T-cell (primary cell): ENCODE measurements at regions not wholly inside any gene's neighbourhood (a gene's known extent, or its start where the extent isn't known, plus 50 kb on each side); places are given as distances from the start of the nearest gene placed in this dataset.

Source experiments
- ATAC-seq, 4 experiments: fragments of 200-7000 bp in 3 of 4; fragments of 150-1000 bp in 1 of 4; cut with Tn5 transposase; replicated peaks in 1 of 4; 1 replicate in 3 of 4; 2 replicates in 1 of 4; pipeline ENCODE4 v1.10.0; 2021; ENCODE audit warnings: moderate library complexity in 3 of 4, mild to moderate bottlenecking in 2 of 4, moderate number of reproducible peaks in 1 of 4
- CTCF ChIA-PET, 2 donors: fragments of 300-600 bp; sonication (Branson Sonifier 250); formaldehyde crosslinking; loops; one replicate each; lab custom pipeline; 2022; ENCODE audit warnings: antibody characterized with exemption in 2 of 2; lab: Charles Lee
- POLR2A ChIA-PET, 2 donors: fragments of 300-600 bp; sonication (Branson Sonifier 250); formaldehyde crosslinking; loops; one replicate each; lab custom pipeline; 2022; ENCODE audit warnings: antibody characterized with exemption in 2 of 2; lab: Charles Lee
- DNase-seq, 35 experiments: peaks; one replicate each; pipeline versions ENCODE4 v3.0.0 to v3.0.0-alpha.2; 2013 to 2023
- H3K27ac ChIP-seq: one replicate; pipeline ENCODE4 v1.5.1; 2013; ENCODE audit warnings: low read length
- H3K27me3 ChIP-seq, 2 experiments: replicated peaks in 1 of 2; 1 replicate in 1 of 2; 2 replicates in 1 of 2; pipeline versions ENCODE4 v1.6.1 to v1.7.0; 2013; ENCODE audit warnings: low read length in 1 of 2, mixed read lengths in 1 of 2; ENCODE audit not compliant: control insufficient read depth in 2 of 2, insufficient read depth in 2 of 2; ENCODE audit errors: extremely low read depth in 1 of 2
- H3K36me3 ChIP-seq, 2 donors: 1 replicate in 1 of 2; 2 replicates in 1 of 2; pipeline versions ENCODE4 v1.6.1 to v1.7.0; 2013; ENCODE audit warnings: low read length in 1 of 2; ENCODE audit not compliant: control insufficient read depth in 2 of 2, insufficient read depth in 1 of 2; ENCODE audit errors: extremely low read depth in 1 of 2
- H3K4me1 ChIP-seq, 2 experiments: 1 replicate in 1 of 2; 2 replicates in 1 of 2; pipeline versions ENCODE4 v1.6.1 to v1.7.0; 2013; ENCODE audit warnings: low read length in 2 of 2, mixed read lengths in 1 of 2; ENCODE audit not compliant: insufficient read depth in 2 of 2, control insufficient read depth in 1 of 2; ENCODE audit errors: extremely low read depth in 1 of 2
- H3K4me3 ChIP-seq, 2 donors: 1 replicate in 1 of 2; 2 replicates in 1 of 2; pipeline versions ENCODE4 v1.5.1 to v1.7.0; 2013; ENCODE audit warnings: mild to moderate bottlenecking in 2 of 2, low read length in 1 of 2, moderate library complexity in 1 of 2; ENCODE audit not compliant: control insufficient read depth in 1 of 2; ENCODE audit errors: extremely low read depth in 1 of 2
- H3K9me3 ChIP-seq: 2 replicates; pipeline ENCODE4 v1.7.0; 2013
- H3K27ac Mint-ChIP-seq, 2 donors: one replicate each; pipeline ENCODE4 v1.8.0; 2020 to 2021; ENCODE audit warnings: mild to moderate bottlenecking in 2 of 2, mixed read lengths in 2 of 2
- H3K27me3 Mint-ChIP-seq, 2 donors: one replicate each; pipeline ENCODE4 v1.8.0; 2021 to 2022; ENCODE audit warnings: mixed read lengths in 2 of 2
- H3K36me3 Mint-ChIP-seq: one replicate; pipeline ENCODE4 v1.8.0; 2021; ENCODE audit warnings: mixed read lengths
- H3K4me1 Mint-ChIP-seq, 3 donors: one replicate each; pipeline ENCODE4 v1.8.0; 2020 to 2022; ENCODE audit warnings: mixed read lengths in 3 of 3, mild to moderate bottlenecking in 1 of 3
- H3K4me3 Mint-ChIP-seq, 3 donors: one replicate each; pipeline ENCODE4 v1.8.0; 2020 to 2022; ENCODE audit warnings: mild to moderate bottlenecking in 3 of 3, mixed read lengths in 3 of 3, moderate library complexity in 3 of 3
- H3K9me3 Mint-ChIP-seq, 3 donors: one replicate each; pipeline ENCODE4 v1.8.0; 2020 to 2022; ENCODE audit warnings: mixed read lengths in 3 of 3
- WGBS: methylation state at CpG from one replicate; pipeline ENCODE4 v1.1.5; 2013; ENCODE audit warnings: missing lambda C conversion rate; ENCODE audit not compliant: insufficient coverage; 5-methylcytosine and 5-hydroxymethylcytosine counted together

- no peaks in the 10 kb centered on the region for H3K4me1 ChIP-seq
- no peaks in the 10 kb centered on the region for H3K36me3 Mint-ChIP-seq
- ChIA-PET CTCF (no interaction called here), POLR2A (no interaction called here)
- peaks cover 0 to 5% (median 0%) of the 10 kb centered on the region in 3 donors for H3K9me3 Mint-ChIP-seq
- no peak overlapping the region for H3K4me3 Mint-ChIP-seq
- H3K4me1 Mint-ChIP-seq = no peaks in the 10 kb centered on the region
- H3K36me3 ChIP-seq = no peaks in the 10 kb centered on the region
- no peak overlapping the region for H3K27ac Mint-ChIP-seq
- ATAC-seq (no peak), DNase-seq (no peak)
- H3K4me3 ChIP-seq = no peak overlapping the region
- H3K27me3 Mint-ChIP-seq = peaks cover 2 to 6% of the 10 kb centered on the region in 2 donors
- no peak overlapping the region for H3K27ac ChIP-seq
- H3K9me3 ChIP-seq = no peaks in the 10 kb centered on the region
- 45% methylated on average over 1 of the region's 1 CpG for WGBS
- H3K27me3 ChIP-seq = no peaks in the 10 kb centered on the region
Measured at GRCh38 chr4:11704186-11704830, 275.6 kb upstream of the HS3ST1 start.

GRCh38 chr4:11702886-11703557, 274.3 kb upstream of the HS3ST1 start:
- CTCF ChIA-PET = interaction anchor here in 1 of 2 donors (0.6 kb wide), 1 partner anchor 1150 kb away, joined by 3 read pairs; no protein-coding TSS in a partner anchor
- Mint-ChIP-seq H3K27me3 (peaks cover 0 to 3% of the 10 kb centered on the region in 2 donors), H3K4me1 (no peaks in the 10 kb centered on the region), H3K36me3 (no peaks in the 10 kb centered on the region), H3K4me3 (no peak overlapping the region), H3K9me3 (no peaks in the 10 kb centered on the region), H3K27ac (no peak overlapping the region)
- ATAC-seq (no peak), DNase-seq (no peak)
- Histone ChIP-seq H3K9me3 (no peaks in the 10 kb centered on the region), H3K4me1 (no peaks in the 10 kb centered on the region), H3K36me3 (no peaks in the 10 kb centered on the region), H3K27ac (no peak overlapping the region), H3K4me3 (no peak overlapping the region), H3K27me3 (no peaks in the 10 kb centered on the region)
- POLR2A ChIA-PET = no interaction called here
- WGBS = no CpG with 5 or more reads among the region's 3 CpGs

GRCh38 chr4:11701966-11702725, 273.5 kb upstream of the HS3ST1 start:
- H3K9me3 Mint-ChIP-seq = no peaks in the 10 kb centered on the region
- no peak overlapping the region for H3K27ac Mint-ChIP-seq
- ChIA-PET POLR2A (no interaction called here), CTCF (interaction anchor here in 1 of 2 donors (0.6 kb wide), 1 partner anchor 1149 kb away, joined by 3 read pairs; no protein-coding TSS in a partner anchor)
- peaks cover 0 to 3% of the 10 kb centered on the region in 2 donors for H3K27me3 Mint-ChIP-seq
- no peak for DNase-seq
- no peaks in the 10 kb centered on the region for H3K36me3 Mint-ChIP-seq
- Histone ChIP-seq H3K9me3 (no peaks in the 10 kb centered on the region), H3K36me3 (no peaks in the 10 kb centered on the region), H3K4me1 (no peaks in the 10 kb centered on the region), H3K27me3 (no peaks in the 10 kb centered on the region), H3K4me3 (no peak overlapping the region), H3K27ac (no peak overlapping the region)
- ATAC-seq = no peak
- H3K4me3 Mint-ChIP-seq = no peak overlapping the region
- H3K4me1 Mint-ChIP-seq = no peaks in the 10 kb centered on the region
- 84% methylated on average over 4 of the region's 14 CpGs for WGBS

GRCh38 chr4:11700751-11701226, 272.1 kb upstream of the HS3ST1 start:
- ATAC-seq (no peak), DNase-seq (no peak)
- Histone ChIP-seq H3K27me3 (no peaks in the 10 kb centered on the region), H3K4me1 (no peaks in the 10 kb centered on the region), H3K9me3 (no peaks in the 10 kb centered on the region), H3K36me3 (no peaks in the 10 kb centered on the region), H3K27ac (no peak overlapping the region), H3K4me3 (no peak overlapping the region)
- H3K9me3 Mint-ChIP-seq = no peaks in the 10 kb centered on the region
- H3K27me3 Mint-ChIP-seq = peaks cover 0 to 3% of the 10 kb centered on the region in 2 donors
- no peaks in the 10 kb centered on the region for H3K36me3 Mint-ChIP-seq
- H3K27ac Mint-ChIP-seq = no peak overlapping the region
- no peaks in the 10 kb centered on the region for H3K4me1 Mint-ChIP-seq
- WGBS = 100% methylated on average over 2 of the region's 3 CpGs
- POLR2A ChIA-PET = no interaction called here
- CTCF ChIA-PET = no interaction called here
- H3K4me3 Mint-ChIP-seq = no peak overlapping the region

- H3K27ac Mint-ChIP-seq = no peak overlapping the region
- POLR2A ChIA-PET = no interaction called here
- WGBS = no CpG with 5 or more reads among the region's 5 CpGs
Measured at GRCh38 chr4:11698846-11699590, 270.3 kb upstream of the HS3ST1 start.

GRCh38 chr4:11698033-11698432, 269.3 kb upstream of the HS3ST1 start:
- Mint-ChIP-seq H3K27me3 (peaks cover 0 to 3% of the 10 kb centered on the region in 2 donors), H3K4me1 (no peaks in the 10 kb centered on the region), H3K27ac (no peak overlapping the region), H3K4me3 (no peak overlapping the region), H3K36me3 (no peaks in the 10 kb centered on the region), H3K9me3 (peaks cover 6 to 10% (median 9%) of the 10 kb centered on the region in 3 donors)
- no peak for DNase-seq
- Histone ChIP-seq H3K4me3 (no peak overlapping the region), H3K27me3 (no peaks in the 10 kb centered on the region), H3K9me3 (no peaks in the 10 kb centered on the region), H3K27ac (no peak overlapping the region), H3K36me3 (no peaks in the 10 kb centered on the region), H3K4me1 (no peaks in the 10 kb centered on the region)
- ChIA-PET CTCF (no interaction called here), POLR2A (interaction anchor here in 1 of 2 donors (0.6 kb wide), 1 partner anchor 211 kb away, joined by 7 read pairs; no protein-coding TSS in a partner anchor)
- no peak for ATAC-seq
- WGBS = no CpG with 5 or more reads among the region's 2 CpGs

More at GRCh38 chr4:11698846-11699590, 270.3 kb upstream of the HS3ST1 start:
- Histone ChIP-seq H3K9me3 (no peaks in the 10 kb centered on the region), H3K4me3 (no peak overlapping the region), H3K4me1 (no peaks in the 10 kb centered on the region), H3K36me3 (no peaks in the 10 kb centered on the region), H3K27me3 (no peaks in the 10 kb centered on the region), H3K27ac (no peak overlapping the region)
- no peak overlapping the region for H3K4me3 Mint-ChIP-seq
- CTCF ChIA-PET = no interaction called here
- DNase-seq (no peak), ATAC-seq (no peak)
- H3K36me3 Mint-ChIP-seq = no peaks in the 10 kb centered on the region
- H3K4me1 Mint-ChIP-seq = no peaks in the 10 kb centered on the region
- H3K9me3 Mint-ChIP-seq = peaks cover 1 to 4% (median 4%) of the 10 kb centered on the region in 3 donors
- peaks cover 0 to 3% of the 10 kb centered on the region in 2 donors for H3K27me3 Mint-ChIP-seq
